Skeletal muscle cell (primary cell): ENCODE measurements at regions not wholly inside any gene's neighbourhood (a gene's known extent, or its start where the extent isn't known, plus 50 kb on each side); places are given as distances from the start of the nearest gene placed in this dataset.
"Not testable (repeated sequence)": the region's sequence is repeated elsewhere in the genome, so short reads cannot be mapped to it uniquely, and the experiment has no call there.

Experiments
- DNase-seq: peaks from one replicate; pipeline ENCODE4 v3.0.0-alpha.2; 2010; ENCODE audit warnings: low read depth
- H3K4me3 ChIP-seq: 2 replicates; pipeline ENCODE4 v1.5.1; 2011; ENCODE audit warnings: low read depth, mild to moderate bottlenecking, control low read depth, low read length, moderate library complexity

GRCh38 chr16:29179401-29180205 is 194.8 kb downstream of the LAT start:
- not testable (repeated sequence) for DNase-seq, H3K4me3 ChIP-seq

- H3K4me3 ChIP-seq, DNase-seq: not testable (repeated sequence)
These were observed 193.3 kb downstream of the LAT start for GRCh38 chr16:29177888-29178726.

- not testable (repeated sequence) for H3K4me3 ChIP-seq, DNase-seq
These were observed 192.5 kb downstream of the LAT start for GRCh38 chr16:29177203-29177887.

- DNase-seq, H3K4me3 ChIP-seq: not testable (repeated sequence)
These were observed 192.0 kb downstream of the LAT start for GRCh38 chr16:29176822-29177202.

GRCh38 chr16:29176154-29176470 is 191.3 kb downstream of the LAT start:
- not testable (repeated sequence) for H3K4me3 ChIP-seq, DNase-seq

GRCh38 chr16:29175411-29176153 is 190.7 kb downstream of the LAT start:
- H3K4me3 ChIP-seq, DNase-seq: not testable (repeated sequence)

GRCh38 chr16:29173371-29174305 is 188.8 kb downstream of the LAT start:
- not testable (repeated sequence) for H3K4me3 ChIP-seq, DNase-seq

GRCh38 chr16:29172098-29172724 is 187.4 kb downstream of the LAT start:
- DNase-seq, H3K4me3 ChIP-seq: not testable (repeated sequence)

- H3K4me3 ChIP-seq, DNase-seq: not testable (repeated sequence)
These were observed 186.4 kb downstream of the LAT start for GRCh38 chr16:29171296-29171695.

GRCh38 chr16:29170393-29171119 is 185.7 kb downstream of the LAT start:
- DNase-seq, H3K4me3 ChIP-seq: not testable (repeated sequence)

- DNase-seq, H3K4me3 ChIP-seq: not testable (repeated sequence)
These were observed 184.6 kb downstream of the LAT start for GRCh38 chr16:29169295-29169994.

- not testable (repeated sequence) for DNase-seq, H3K4me3 ChIP-seq
These were observed 183.8 kb downstream of the LAT start for GRCh38 chr16:29168515-29169259.

- DNase-seq, H3K4me3 ChIP-seq: not testable (repeated sequence)
These were observed 179.7 kb downstream of the LAT start for GRCh38 chr16:29164442-29165089.

- DNase-seq, H3K4me3 ChIP-seq: not testable (repeated sequence)
These were observed 175.3 kb downstream of the LAT start for GRCh38 chr16:29160171-29160570.

- not testable (repeated sequence) for H3K4me3 ChIP-seq, DNase-seq
These were observed 174.8 kb downstream of the LAT start for GRCh38 chr16:29159603-29160002.

- H3K4me3 ChIP-seq: no peak overlapping the region
- no peak for DNase-seq
These were observed 173.9 kb downstream of the LAT start for GRCh38 chr16:29158785-29159184.
